ENCODE measurements at regions not wholly inside any gene's neighbourhood (a gene's known extent, or its start where the extent isn't known, plus 50 kb on each side); places are given as distances from the start of the nearest gene placed in this dataset.

DNA sequence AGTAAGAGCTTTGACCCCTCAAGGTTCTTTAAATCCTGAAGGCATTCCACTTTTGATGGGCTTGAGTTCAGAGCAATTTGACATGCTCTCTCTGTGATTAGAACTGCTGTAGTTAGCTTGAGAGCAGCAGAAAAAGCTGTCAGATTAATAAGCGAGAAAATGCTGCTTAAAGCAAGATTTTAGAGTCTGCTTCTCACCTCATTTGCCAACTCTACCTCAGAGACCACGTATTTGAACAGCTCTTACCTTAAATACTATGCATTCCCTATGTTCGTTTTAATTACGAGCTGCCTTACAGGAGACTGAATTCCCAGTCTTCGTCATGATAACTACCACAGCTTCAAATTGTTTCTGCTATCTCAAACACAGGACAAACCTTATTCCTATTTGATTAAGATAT is 253.4 kb downstream of the SLITRK6 start:
- Mint-ChIP-seq H3K27ac (no peak overlapping the region), H3K27me3 (ENCODE audit: low read depth) (no peaks in the 10 kb centered on the region), H3K36me3 (ENCODE audit: low read depth) (no peaks in the 10 kb centered on the region), H3K4me3 (no peak overlapping the region), H3K4me1 (ENCODE audit: low read depth) (peaks cover 9% of the 10 kb centered on the region), H3K9me3 (peaks cover 7% of the 10 kb centered on the region)
- intact Hi-C loops (cut with micrococcal nuclease), result no loop called here
- CTCF ChIA-PET, result no interaction called here
- no peak for DNase-seq

DNA sequence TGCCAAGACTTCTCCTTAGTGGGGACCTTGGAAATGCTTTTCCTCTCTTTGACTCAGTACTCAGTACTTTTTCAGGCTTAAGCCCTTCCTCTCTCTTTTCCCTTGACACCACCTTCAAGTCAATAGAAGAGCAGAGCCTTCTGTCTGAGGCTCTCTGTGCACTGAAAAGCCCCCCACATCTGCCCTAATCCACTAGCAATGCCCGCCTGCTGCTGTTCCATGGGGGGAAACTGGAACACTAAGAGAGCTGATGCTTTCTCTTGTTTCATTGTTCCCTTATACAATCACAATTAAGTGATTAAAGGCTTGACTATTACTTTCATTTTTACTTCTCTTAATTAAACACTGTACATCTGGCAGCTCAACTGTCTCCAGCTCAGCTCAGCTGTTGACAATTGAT is 254.5 kb downstream of the SLITRK6 start:
- Mint-ChIP-seq H3K9me3 (peaks cover 7% of the 10 kb centered on the region), H3K4me3 (no peak overlapping the region), H3K27ac (no peak overlapping the region), H3K27me3 (ENCODE audit: low read depth) (no peaks in the 10 kb centered on the region), H3K36me3 (ENCODE audit: low read depth) (no peaks in the 10 kb centered on the region), H3K4me1 (ENCODE audit: low read depth) (peaks cover 9% of the 10 kb centered on the region)
- CTCF ChIA-PET, result no interaction called here
- DNase-seq, result no peak
- intact Hi-C loops (cut with micrococcal nuclease), result no loop called here

DNA sequence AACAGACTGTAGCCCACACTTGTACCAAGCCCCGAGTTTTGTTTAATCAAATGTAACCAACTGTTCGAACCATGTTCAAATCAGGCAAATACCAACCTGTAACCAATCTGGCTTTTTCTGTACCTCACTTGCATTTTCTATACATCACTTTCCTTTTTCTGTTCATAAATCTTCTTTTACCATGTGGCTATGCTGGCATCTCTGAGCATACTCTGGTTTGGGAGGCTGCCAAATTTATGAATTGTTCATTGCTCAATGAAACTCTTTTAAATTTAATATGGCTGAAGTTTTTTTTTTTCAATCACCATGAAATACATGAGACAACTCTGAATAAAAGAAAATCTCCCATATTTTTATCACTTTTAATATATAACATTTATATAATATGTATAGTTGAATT is 256.1 kb downstream of the SLITRK6 start:
- Mint-ChIP-seq H3K4me3 (no peak overlapping the region), H3K27me3 (ENCODE audit: low read depth) (no peaks in the 10 kb centered on the region), H3K36me3 (ENCODE audit: low read depth) (no peaks in the 10 kb centered on the region), H3K27ac (no peak overlapping the region), H3K4me1 (ENCODE audit: low read depth) (peaks cover 9% of the 10 kb centered on the region), H3K9me3 (no peaks in the 10 kb centered on the region)
- no peak for DNase-seq
- CTCF ChIA-PET, result no interaction called here
- intact Hi-C loops (cut with micrococcal nuclease), result no loop called here

DNA sequence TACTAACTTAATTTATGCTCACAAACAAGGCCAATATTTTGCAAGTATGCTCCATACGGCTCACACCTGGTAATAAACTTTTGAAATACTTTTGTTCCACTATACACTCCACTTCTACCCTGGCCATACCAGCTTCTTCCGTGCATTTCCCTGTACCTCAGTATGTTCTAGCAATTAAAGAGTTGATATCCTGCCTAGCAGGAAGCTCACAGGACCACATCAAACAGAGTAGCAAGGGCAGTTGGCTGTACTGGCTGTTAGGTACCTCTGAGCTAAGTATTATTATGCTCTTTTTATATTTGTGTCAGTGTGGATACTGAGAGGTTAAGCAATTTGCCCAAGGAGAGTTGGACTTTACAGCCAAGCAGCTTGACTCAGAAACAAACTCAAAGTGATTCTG is 257.7 kb downstream of the SLITRK6 start:
- Mint-ChIP-seq H3K9me3 (no peaks in the 10 kb centered on the region), H3K4me3 (no peak overlapping the region), H3K27me3 (ENCODE audit: low read depth) (no peaks in the 10 kb centered on the region), H3K27ac (no peak overlapping the region), H3K36me3 (ENCODE audit: low read depth) (no peaks in the 10 kb centered on the region), H3K4me1 (ENCODE audit: low read depth) (peaks cover 9% of the 10 kb centered on the region)
- intact Hi-C loops (cut with micrococcal nuclease), result no loop called here
- CTCF ChIA-PET, result no interaction called here
- DNase-seq, result no peak

DNA sequence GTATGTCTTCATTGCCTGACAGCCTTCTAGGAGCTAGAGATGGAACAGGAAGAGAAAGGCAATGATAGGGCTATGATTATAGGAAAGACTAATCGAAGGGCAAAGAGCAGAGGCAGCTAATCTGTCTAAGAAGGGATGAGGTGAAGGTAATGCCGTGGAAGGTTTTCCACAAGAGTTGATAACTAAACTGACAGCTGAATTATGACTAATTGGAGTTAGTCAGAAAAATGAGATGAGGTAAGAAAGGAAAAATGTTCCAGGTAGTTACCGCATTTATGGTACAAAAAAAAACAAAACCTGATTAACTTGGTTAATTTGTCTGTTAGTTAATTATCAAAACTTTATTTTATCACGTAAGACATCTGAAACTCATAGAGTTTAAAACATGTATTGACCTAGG is 260.3 kb downstream of the SLITRK6 start:
- Mint-ChIP-seq H3K27ac (no peak overlapping the region), H3K4me3 (no peak overlapping the region), H3K36me3 (ENCODE audit: low read depth) (no peaks in the 10 kb centered on the region), H3K9me3 (no peaks in the 10 kb centered on the region), H3K27me3 (ENCODE audit: low read depth) (no peaks in the 10 kb centered on the region), H3K4me1 (ENCODE audit: low read depth) (peaks cover 9% of the 10 kb centered on the region)
- CTCF ChIA-PET, result interaction anchor here (0.5 kb wide), 1 partner anchor 621 kb away, joined by 3 read pairs; no protein-coding TSS in a partner anchor
- intact Hi-C loops (cut with micrococcal nuclease), result no loop called here
- DNase-seq, result no peak

DNA sequence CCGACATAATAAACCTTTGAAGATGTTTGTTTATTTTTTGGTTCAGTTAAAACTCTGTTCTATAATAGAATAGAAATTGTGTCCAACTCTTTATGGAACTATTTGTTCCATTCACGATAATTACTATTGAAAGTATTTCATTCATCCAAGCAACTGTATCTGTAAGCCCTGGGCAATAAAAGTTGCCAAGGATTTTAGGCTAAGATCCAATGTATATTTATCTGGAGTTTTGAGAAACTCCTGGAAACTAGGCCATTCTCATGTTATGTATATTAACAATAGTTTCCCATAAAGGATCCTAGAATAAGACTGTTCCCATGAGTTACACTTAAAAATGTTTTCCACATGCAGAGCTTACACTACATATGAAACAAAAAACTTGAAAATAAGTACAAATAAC is 261.6 kb downstream of the SLITRK6 start:
- CTCF ChIA-PET, result no interaction called here
- Mint-ChIP-seq H3K9me3 (no peaks in the 10 kb centered on the region), H3K4me1 (ENCODE audit: low read depth) (peaks cover 5% of the 10 kb centered on the region), H3K4me3 (no peak overlapping the region), H3K27ac (no peak overlapping the region), H3K27me3 (ENCODE audit: low read depth) (no peaks in the 10 kb centered on the region), H3K36me3 (ENCODE audit: low read depth) (no peaks in the 10 kb centered on the region)
- DNase-seq, result no peak
- intact Hi-C loops (cut with micrococcal nuclease), result no loop called here

DNA sequence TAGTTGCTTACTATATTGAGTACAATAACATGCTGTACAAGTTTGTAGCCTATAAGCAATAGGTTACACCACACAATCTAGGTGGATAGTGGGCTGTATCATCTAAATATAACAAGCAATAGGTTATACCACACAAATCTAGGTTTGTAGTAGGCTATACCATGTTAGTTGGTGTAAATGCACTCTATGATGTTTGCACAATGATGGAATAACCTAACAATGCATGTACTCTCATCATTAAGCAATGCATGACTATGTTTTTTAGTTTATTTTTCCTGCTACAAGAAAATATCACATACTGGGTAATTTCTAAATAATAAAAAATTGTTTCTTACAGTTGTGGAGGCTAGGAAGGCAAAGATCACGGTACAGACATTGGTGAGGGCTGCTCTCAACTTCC is 262.5 kb downstream of the SLITRK6 start:
- Mint-ChIP-seq H3K36me3 (ENCODE audit: low read depth) (no peaks in the 10 kb centered on the region), H3K4me1 (ENCODE audit: low read depth) (peaks cover 5% of the 10 kb centered on the region), H3K27ac (no peak overlapping the region), H3K27me3 (ENCODE audit: low read depth) (no peaks in the 10 kb centered on the region), H3K9me3 (no peaks in the 10 kb centered on the region), H3K4me3 (no peak overlapping the region)
- no peak for DNase-seq
- CTCF ChIA-PET, result no interaction called here
- intact Hi-C loops (cut with micrococcal nuclease), result no loop called here

DNA sequence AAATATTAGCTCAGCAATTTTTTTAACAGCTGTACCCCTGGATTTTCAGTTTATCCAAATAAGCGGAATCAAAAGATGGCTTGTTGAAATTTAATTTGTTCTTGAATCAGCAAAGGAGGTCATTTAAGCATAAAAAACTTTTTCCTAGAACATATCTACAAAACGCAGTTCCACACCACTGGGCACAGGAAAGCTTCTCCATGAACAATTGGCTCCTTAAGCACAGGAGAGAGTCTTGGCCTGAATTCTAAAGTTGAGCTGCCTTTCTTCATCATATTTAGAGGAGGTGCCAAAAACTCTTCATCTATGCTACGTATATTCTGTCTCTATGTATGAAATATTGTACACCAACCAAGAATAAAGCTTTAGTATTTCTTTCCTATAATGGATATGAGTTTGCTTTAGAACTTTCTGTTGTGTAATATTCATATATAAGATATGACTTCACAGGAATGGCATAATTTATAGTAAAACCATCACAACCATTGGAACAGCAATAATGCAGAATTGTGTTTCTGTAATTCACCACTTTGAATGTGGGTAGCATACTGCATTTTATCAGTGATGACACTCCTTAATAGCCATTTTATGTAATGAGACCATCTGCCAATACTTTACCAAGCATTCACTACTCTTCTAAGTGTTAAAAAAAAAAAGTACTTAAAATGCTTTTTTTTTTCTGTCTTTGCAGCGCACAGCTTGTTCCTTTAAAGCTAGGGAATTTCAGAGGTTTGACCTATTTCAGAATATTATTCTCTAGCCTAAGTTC is 263.7 kb downstream of the SLITRK6 start:
- H3K36me3 Mint-ChIP-seq (ENCODE audit: low read depth), result no peaks in the 10 kb centered on the region

DNA sequence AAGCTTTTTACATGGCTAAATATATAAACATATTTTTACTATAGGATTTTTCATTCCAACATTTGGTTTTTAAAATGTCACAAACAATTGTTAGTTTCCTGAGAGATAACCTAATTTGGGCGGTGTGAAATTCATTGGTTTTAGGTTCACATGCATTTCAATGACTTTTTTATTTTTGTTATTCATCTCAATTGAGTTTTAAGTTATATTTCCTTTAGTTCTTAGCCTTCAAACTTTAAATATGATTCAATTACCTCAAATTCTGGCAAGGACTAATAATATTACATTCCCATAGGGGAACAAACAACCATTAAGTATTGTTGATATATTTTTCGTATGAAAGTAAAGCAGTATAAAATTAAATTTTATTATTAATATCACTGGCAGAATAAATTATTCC is 265.3 kb downstream of the SLITRK6 start:
- CTCF ChIA-PET, result no interaction called here

More for the DNA sequence above, 263.7 kb downstream of the SLITRK6 start:
- DNase-seq, result no peak
- CTCF ChIA-PET, result no interaction called here
- Mint-ChIP-seq H3K27me3 (ENCODE audit: low read depth) (no peaks in the 10 kb centered on the region), H3K4me3 (no peak overlapping the region), H3K27ac (no peak overlapping the region), H3K9me3 (no peaks in the 10 kb centered on the region), H3K4me1 (ENCODE audit: low read depth) (no peaks in the 10 kb centered on the region)
- intact Hi-C loops (cut with micrococcal nuclease), result no loop called here

DNA sequence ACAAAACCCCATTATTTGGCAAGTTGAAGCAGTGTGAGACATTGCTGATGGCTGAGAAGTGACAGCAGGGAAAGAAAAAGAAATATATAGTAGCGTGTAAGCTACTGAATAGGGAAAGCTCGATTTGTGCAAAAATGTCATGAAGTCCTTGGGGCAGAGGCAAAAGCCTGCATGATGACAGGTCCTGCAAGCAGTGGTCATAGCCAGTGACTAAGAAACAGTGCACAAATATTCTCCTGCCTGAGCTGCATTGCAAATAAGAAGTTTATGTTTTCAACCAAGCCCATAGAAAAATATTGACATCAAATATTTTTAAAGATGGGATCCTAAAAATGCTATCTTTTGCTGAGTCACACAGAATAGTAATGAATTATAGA is 270.0 kb downstream of the SLITRK6 start:
- CTCF ChIA-PET, result interaction anchor here (0.5 kb wide), 1 partner anchor 797 kb away, joined by 3 read pairs; no protein-coding TSS in a partner anchor
- intact Hi-C loops (cut with micrococcal nuclease), result no loop called here
- no peaks in the 10 kb centered on the region for H3K4me1 Mint-ChIP-seq (ENCODE audit: low read depth)
- H3K36me3 Mint-ChIP-seq (ENCODE audit: low read depth), result no peaks in the 10 kb centered on the region
- DNase-seq, result no peak
- no peaks in the 10 kb centered on the region for H3K9me3 Mint-ChIP-seq
- no peak overlapping the region for H3K4me3 Mint-ChIP-seq
- no peak overlapping the region for H3K27ac Mint-ChIP-seq
- no peaks in the 10 kb centered on the region for H3K27me3 Mint-ChIP-seq (ENCODE audit: low read depth)

More for the DNA sequence above, 265.3 kb downstream of the SLITRK6 start:
- no peaks in the 10 kb centered on the region for H3K4me1 Mint-ChIP-seq (ENCODE audit: low read depth)
- no peaks in the 10 kb centered on the region for H3K27me3 Mint-ChIP-seq (ENCODE audit: low read depth)
- no peak overlapping the region for H3K4me3 Mint-ChIP-seq
- no peak for DNase-seq
- no peaks in the 10 kb centered on the region for H3K36me3 Mint-ChIP-seq (ENCODE audit: low read depth)
- no peak overlapping the region for H3K27ac Mint-ChIP-seq
- intact Hi-C loops (cut with micrococcal nuclease), result no loop called here
- H3K9me3 Mint-ChIP-seq, result no peaks in the 10 kb centered on the region

DNA sequence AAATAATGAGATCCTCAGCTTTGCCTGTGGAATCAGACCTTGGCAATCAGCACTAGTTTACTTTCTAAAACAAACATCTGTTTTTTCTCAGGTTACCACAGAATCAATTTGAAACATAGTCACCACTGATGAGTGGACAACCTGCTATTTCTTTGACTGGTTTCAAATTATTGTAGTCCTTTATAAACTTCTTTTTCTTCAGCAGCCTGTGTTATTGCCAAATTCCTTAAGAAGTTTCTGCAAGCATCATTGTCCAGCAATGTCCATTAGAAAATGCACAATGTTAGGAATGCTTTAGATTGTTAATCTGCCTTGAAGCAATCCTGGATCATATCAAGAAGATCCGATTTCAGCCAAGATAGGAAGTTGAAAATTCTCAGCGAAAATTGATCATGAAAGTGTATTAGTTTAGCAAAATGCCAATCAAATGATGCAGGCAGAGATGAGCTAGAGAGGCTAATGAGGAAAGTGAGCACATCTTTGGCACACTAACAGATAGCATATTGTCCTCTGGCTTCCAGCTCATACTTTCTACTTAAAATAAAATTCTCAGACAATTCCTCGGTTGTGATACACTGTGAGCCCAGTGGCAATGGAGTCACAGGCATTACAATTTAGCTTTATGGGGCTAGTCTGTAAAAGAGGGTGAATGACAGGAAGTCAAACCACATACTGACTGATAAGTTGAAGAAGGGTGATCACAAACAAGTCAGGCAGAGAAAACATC is 270.6 kb downstream of the SLITRK6 start:
- H3K4me1 Mint-ChIP-seq (ENCODE audit: low read depth), result no peaks in the 10 kb centered on the region
- no peak for DNase-seq
- CTCF ChIA-PET, result interaction anchor here (0.5 kb wide), 1 partner anchor 796 kb away, joined by 3 read pairs; no protein-coding TSS in a partner anchor
- H3K36me3 Mint-ChIP-seq (ENCODE audit: low read depth), result no peaks in the 10 kb centered on the region
- no peak overlapping the region for H3K27ac Mint-ChIP-seq
- no peaks in the 10 kb centered on the region for H3K9me3 Mint-ChIP-seq
- intact Hi-C loops (cut with micrococcal nuclease), result no loop called here
- no peaks in the 10 kb centered on the region for H3K27me3 Mint-ChIP-seq (ENCODE audit: low read depth)
- no peak overlapping the region for H3K4me3 Mint-ChIP-seq

DNA sequence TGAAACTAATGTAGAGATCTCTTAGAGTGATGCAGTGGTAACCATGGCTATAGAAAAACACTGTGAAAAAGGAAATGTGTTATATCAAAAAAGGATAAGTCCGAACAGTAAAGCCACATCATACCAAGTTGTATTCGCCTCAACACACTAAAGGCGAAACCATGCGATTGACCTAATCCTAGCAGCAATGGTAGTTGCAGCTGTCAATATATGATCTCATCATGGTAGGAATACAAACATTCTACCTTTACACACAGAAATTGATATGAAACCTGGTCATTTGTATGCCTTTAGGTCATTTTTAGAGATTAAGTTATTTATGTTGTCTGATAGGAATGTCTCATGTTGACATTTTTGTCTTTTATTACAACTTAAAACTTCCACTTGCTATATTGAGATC is 271.9 kb downstream of the SLITRK6 start:
- no peak overlapping the region for H3K27ac Mint-ChIP-seq
- H3K4me1 Mint-ChIP-seq (ENCODE audit: low read depth), result no peaks in the 10 kb centered on the region
- CTCF ChIA-PET, result no interaction called here
- intact Hi-C loops (cut with micrococcal nuclease), result no loop called here
- no peak overlapping the region for H3K4me3 Mint-ChIP-seq
- DNase-seq, result no peak
- H3K9me3 Mint-ChIP-seq, result no peaks in the 10 kb centered on the region
- no peaks in the 10 kb centered on the region for H3K36me3 Mint-ChIP-seq (ENCODE audit: low read depth)
- H3K27me3 Mint-ChIP-seq (ENCODE audit: low read depth), result no peaks in the 10 kb centered on the region

DNA sequence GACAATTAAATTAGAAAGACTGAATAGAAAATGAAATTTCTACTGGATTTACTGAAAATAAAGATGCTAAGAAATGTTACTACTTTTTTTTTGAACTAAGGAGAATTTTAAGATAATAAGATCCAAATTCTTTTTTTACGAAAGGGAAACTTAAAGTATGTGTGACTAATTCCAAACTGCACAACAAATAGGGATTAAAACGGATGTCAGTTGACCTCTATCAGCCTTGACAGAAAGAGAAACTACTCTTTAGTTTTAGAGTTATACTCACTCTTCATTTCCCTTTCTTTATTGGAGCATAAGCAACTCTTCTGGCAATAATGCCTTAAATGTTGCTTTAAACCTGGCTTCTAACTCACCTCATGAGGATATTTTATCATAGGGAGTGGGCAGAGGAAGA is 273.8 kb downstream of the SLITRK6 start:
- Mint-ChIP-seq H3K27me3 (ENCODE audit: low read depth) (no peaks in the 10 kb centered on the region), H3K9me3 (no peaks in the 10 kb centered on the region), H3K4me3 (no peak overlapping the region), H3K4me1 (ENCODE audit: low read depth) (no peaks in the 10 kb centered on the region), H3K27ac (no peak overlapping the region), H3K36me3 (ENCODE audit: low read depth) (no peaks in the 10 kb centered on the region)
- no peak for DNase-seq
- CTCF ChIA-PET, result no interaction called here
- intact Hi-C loops (cut with micrococcal nuclease), result no loop called here
